Activated T-cell treated with anti-CD3 and anti-CD28 coated beads for 48 hours (primary cell): ENCODE measurements at regions not wholly inside any gene's neighbourhood (a gene's known extent, or its start where the extent isn't known, plus 50 kb on each side); places are given as distances from the start of the nearest gene placed in this dataset.

Experiments
- DNase-seq: peaks from one replicate; pipeline ENCODE4 v3.0.0-alpha.2; 2020; ENCODE audit warnings: low read depth

GRCh38 chr5:116650544-116650943, 75.9 kb upstream of the SEMA6A start:
- no peak for DNase-seq

GRCh38 chr5:116646611-116647289, 72.1 kb upstream of the SEMA6A start:
- DNase-seq = no peak

GRCh38 chr5:116645627-116646026, 71.0 kb upstream of the SEMA6A start:
- no peak for DNase-seq

GRCh38 chr5:116640236-116640635, 65.6 kb upstream of the SEMA6A start:
- no peak for DNase-seq

- no peak for DNase-seq
Observed at GRCh38 chr5:116637149-116637740, 62.6 kb upstream of the SEMA6A start.

- DNase-seq = no peak
Observed at GRCh38 chr5:116632890-116633289, 58.3 kb upstream of the SEMA6A start.

- no peak for DNase-seq
Observed at GRCh38 chr5:116631147-116631546, 56.5 kb upstream of the SEMA6A start.

GRCh38 chr5:116629168-116629567, 54.5 kb upstream of the SEMA6A start:
- no peak for DNase-seq

- DNase-seq = no peak
Observed at GRCh38 chr5:116626945-116627679, 52.5 kb upstream of the SEMA6A start.

GRCh38 chr5:116626272-116626723, 51.7 kb upstream of the SEMA6A start:
- DNase-seq = no peak
